H9 (cell line): ENCODE measurements at regions not wholly inside any gene's neighbourhood (a gene's known extent, or its start where the extent isn't known, plus 50 kb on each side); places are given as distances from the start of the nearest gene placed in this dataset.

Experiments
- DNase-seq: peaks from one replicate; pipeline ENCODE4 v3.0.0-alpha.2; 2017
- H2AFZ ChIP-seq: one replicate; pipeline ENCODE4 v1.6.1; 2013; ENCODE audit warnings: mild to moderate bottlenecking, low read length, control low read depth, moderate library complexity
- H2AK5ac ChIP-seq: 2 replicates; pipeline ENCODE4 v1.6.1; 2013; ENCODE audit warnings: low read length, control low read depth, mixed read lengths; ENCODE audit not compliant: insufficient read length
- H2BK120ac ChIP-seq: one replicate; pipeline ENCODE4 v1.6.1; 2013; ENCODE audit warnings: low read depth, mild to moderate bottlenecking, low read length, control low read depth, inconsistent platforms; ENCODE audit not compliant: poor library complexity, severe bottlenecking
- H2BK12ac ChIP-seq: 2 replicates; pipeline ENCODE4 v1.6.1; 2013; ENCODE audit warnings: low read length, control low read depth, mixed read lengths, low read depth; ENCODE audit not compliant: insufficient read length
- H2BK15ac ChIP-seq: 2 replicates; pipeline ENCODE4 v1.6.1; 2013; ENCODE audit warnings: low read depth, low read length, control low read depth
- H2BK20ac ChIP-seq: one replicate; pipeline ENCODE4 v1.6.1; 2013; ENCODE audit warnings: low read depth, mild to moderate bottlenecking, low read length, control low read depth, inconsistent platforms; ENCODE audit not compliant: poor library complexity, severe bottlenecking
- H2BK5ac ChIP-seq: 2 replicates; pipeline ENCODE4 v1.6.1; 2013; ENCODE audit warnings: low read length, control low read depth, mixed read lengths; ENCODE audit not compliant: insufficient read length
- H3K14ac ChIP-seq: 2 replicates; pipeline ENCODE4 v1.6.1; 2013; ENCODE audit warnings: low read length, control low read depth; ENCODE audit not compliant: insufficient read depth
- H3K18ac ChIP-seq: 2 replicates; pipeline ENCODE4 v1.6.1; 2013; ENCODE audit warnings: low read depth, mild to moderate bottlenecking, mixed read lengths, low read length, control low read depth; ENCODE audit not compliant: insufficient read length
- H3K23ac ChIP-seq: 2 replicates; pipeline ENCODE4 v1.6.1; 2013; ENCODE audit warnings: low read length, control low read depth, mixed read lengths, low read depth; ENCODE audit not compliant: insufficient read length
- H3K23me2 ChIP-seq: 2 replicates; pipeline ENCODE4 v1.6.1; 2013; ENCODE audit warnings: low read depth, mild to moderate bottlenecking, mixed read lengths, low read length, control low read depth; ENCODE audit not compliant: insufficient read length, poor library complexity, severe bottlenecking
- H3K27ac ChIP-seq: 2 replicates; pipeline ENCODE4 v1.5.1; 2013; ENCODE audit warnings: low read length, control low read depth, mixed read lengths, low read depth; ENCODE audit not compliant: insufficient read length
- H3K27me3 ChIP-seq: 2 replicates; pipeline ENCODE4 v1.6.1; 2013; ENCODE audit warnings: low read length, control low read depth, inconsistent platforms; ENCODE audit not compliant: insufficient read depth
- H3K4ac ChIP-seq: 2 replicates; pipeline ENCODE4 v1.6.1; 2013; ENCODE audit warnings: low read depth, mild to moderate bottlenecking, control low read depth, inconsistent platforms, low read length, moderate library complexity
- H3K4me1 ChIP-seq: 2 replicates; pipeline ENCODE4 v1.6.1; 2013; ENCODE audit warnings: low read length, control low read depth, inconsistent platforms; ENCODE audit not compliant: insufficient read depth
- H3K4me2 ChIP-seq: 2 replicates; pipeline ENCODE4 v1.6.1; 2013; ENCODE audit warnings: low read length, control low read depth, mixed read lengths; ENCODE audit not compliant: insufficient read length, insufficient read depth
- H3K56ac ChIP-seq: 2 replicates; pipeline ENCODE4 v1.6.1; 2013; ENCODE audit warnings: low read depth, mild to moderate bottlenecking, mixed read lengths, low read length, control low read depth; ENCODE audit not compliant: insufficient read length
- H3K79me1 ChIP-seq: 2 replicates; pipeline ENCODE4 v1.6.1; 2013; ENCODE audit warnings: low read depth, mild to moderate bottlenecking, moderate library complexity, low read length, control low read depth, inconsistent platforms; ENCODE audit not compliant: insufficient read depth, poor library complexity, severe bottlenecking
- H3K79me2 ChIP-seq: 2 replicates; pipeline ENCODE4 v1.6.1; 2013; ENCODE audit warnings: low read length, control low read depth, inconsistent platforms; ENCODE audit not compliant: insufficient read depth
- H3K9ac ChIP-seq: 2 replicates; pipeline ENCODE4 v1.6.1; 2013; ENCODE audit warnings: low read length, control low read depth, mixed read lengths; ENCODE audit not compliant: insufficient read length; ENCODE audit errors: extremely low read depth
- H3K9me3 ChIP-seq: one replicate; pipeline ENCODE4 v1.6.1; 2013; ENCODE audit warnings: low read depth, low read length, inconsistent platforms; ENCODE audit not compliant: control insufficient read depth
- H3T11ph ChIP-seq: one replicate; pipeline ENCODE4 v1.6.1; 2013; ENCODE audit warnings: mild to moderate bottlenecking, low read length, control low read depth, inconsistent platforms
- H4K20me1 ChIP-seq: one replicate; pipeline ENCODE4 v1.6.1; 2013; ENCODE audit not compliant: control insufficient read depth, insufficient read length, insufficient read depth
- H4K5ac ChIP-seq: 2 replicates; pipeline ENCODE4 v1.6.1; 2013; ENCODE audit warnings: low read depth, mild to moderate bottlenecking, mixed read lengths, low read length, control low read depth; ENCODE audit not compliant: insufficient read length
- H4K8ac ChIP-seq: replicated peaks from 2 replicates; pipeline ENCODE4 v1.6.1; 2013; ENCODE audit warnings: low read length, control low read depth, mixed read lengths, low read depth; ENCODE audit not compliant: insufficient read length
- H4K91ac ChIP-seq: 2 replicates; pipeline ENCODE4 v1.6.1; 2013; ENCODE audit warnings: low read depth, mild to moderate bottlenecking, moderate library complexity, mixed read lengths, low read length, control low read depth; ENCODE audit not compliant: insufficient read length
- H3K27ac Mint-ChIP-seq, 3 experiments: 2 replicates in 2 of 3; 3 replicates in 1 of 3; pipeline ENCODE4 v1.8.0; 2020 to 2021; ENCODE audit warnings: mixed read lengths in 3 of 3, mild to moderate bottlenecking in 1 of 3, moderate library complexity in 1 of 3
- H3K27me3 Mint-ChIP-seq: 2 replicates; pipeline ENCODE4 v1.8.0; 2021; ENCODE audit warnings: low read depth, mild to moderate bottlenecking, moderate library complexity, mixed read lengths
- H3K36me3 Mint-ChIP-seq, 3 experiments: 2 replicates in 2 of 3; 3 replicates in 1 of 3; pipeline ENCODE4 v1.8.0; 2020 to 2021; ENCODE audit warnings: low read depth in 3 of 3, mixed read lengths in 3 of 3; ENCODE audit not compliant: insufficient read depth in 1 of 3
- H3K4me1 Mint-ChIP-seq, 2 experiments: 2 replicates each; pipeline ENCODE4 v1.8.0; 2020; ENCODE audit warnings: mixed read lengths in 2 of 2
- H3K4me3 Mint-ChIP-seq, 2 experiments: 2 replicates in 1 of 2; 3 replicates in 1 of 2; pipeline ENCODE4 v1.8.0; 2020 to 2021; ENCODE audit warnings: mild to moderate bottlenecking in 2 of 2, mixed read lengths in 2 of 2, moderate library complexity in 1 of 2
- H3K9me3 Mint-ChIP-seq, 2 experiments: 2 replicates in 1 of 2; 3 replicates in 1 of 2; pipeline ENCODE4 v1.8.0; 2020; ENCODE audit warnings: mild to moderate bottlenecking in 2 of 2, mixed read lengths in 2 of 2, moderate library complexity in 1 of 2
- WGBS: extraction: QIAGEN DNeasy Blood & Tissue Kit; methylation state at CpG from one replicate; pipeline ENCODE4 v1.1.7; 2013; ENCODE audit warnings: missing lambda C conversion rate, low lambda C conversion rate, mixed read lengths; ENCODE audit not compliant: insufficient read length; ENCODE audit errors: extremely low coverage; 5-methylcytosine and 5-hydroxymethylcytosine counted together
- TF ChIP-seq, protein P1 (sequence below): fragments of 200-600 bp; sonication (generic); conservative IDR thresholded peaks from 3 replicates; pipeline ENCODE4 v1.8.0; 2021; ENCODE audit warnings: antibody characterized with exemption, mild to moderate bottlenecking

DNA sequence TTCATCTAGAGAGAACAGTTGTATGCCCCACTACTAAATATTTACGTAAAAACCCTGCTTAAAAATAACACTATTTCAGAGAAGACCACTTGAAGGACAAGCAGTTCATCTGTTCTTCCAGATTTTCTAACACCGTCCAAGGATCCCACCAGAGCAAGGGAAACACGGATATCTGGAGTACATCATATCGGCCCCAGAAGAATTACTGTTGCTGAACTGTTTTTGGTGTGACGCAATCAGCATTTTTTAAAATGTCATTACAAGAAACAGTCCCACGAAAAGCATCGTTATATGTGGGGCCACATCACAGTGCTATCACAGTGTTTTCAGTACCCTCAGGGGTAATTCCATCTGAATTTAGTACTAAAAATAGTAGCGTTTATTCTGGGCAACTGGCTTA is 134.5 kb upstream of the PKDCC start:
- no peak overlapping the region for H3K27ac Mint-ChIP-seq
- Histone ChIP-seq H3K27me3 (no peaks in the 10 kb centered on the region), H3K18ac (no peak overlapping the region), H3K23ac (no peak overlapping the region), H3K4me2 (no peak overlapping the region), H2AFZ (no peak overlapping the region), H3K23me2 (no peaks in the 10 kb centered on the region), H2BK12ac (no peak overlapping the region), H2BK120ac (no peak overlapping the region), H4K8ac (no peak overlapping the region), H3K9me3 (no peaks in the 10 kb centered on the region), H4K5ac (no peak overlapping the region), H3T11ph (no peak overlapping the region), H3K79me1 (no peaks in the 10 kb centered on the region), H2BK15ac (no peak overlapping the region), H4K91ac (no peak overlapping the region), H3K56ac (no peak overlapping the region), H3K14ac (no peak overlapping the region), H3K4me1 (no peaks in the 10 kb centered on the region), H4K20me1 (no peaks in the 10 kb centered on the region), H2BK20ac (no peak overlapping the region), H3K79me2 (no peaks in the 10 kb centered on the region), H3K4ac (no peak overlapping the region), H3K9ac (no peak overlapping the region), H3K27ac (no peak overlapping the region), H2AK5ac (no peak overlapping the region), H2BK5ac (no peak overlapping the region)
- no peaks in the 10 kb centered on the region for H3K27me3 Mint-ChIP-seq
- no peaks in the 10 kb centered on the region for H3K9me3 Mint-ChIP-seq
- TF ChIP-seq, protein P1, sequence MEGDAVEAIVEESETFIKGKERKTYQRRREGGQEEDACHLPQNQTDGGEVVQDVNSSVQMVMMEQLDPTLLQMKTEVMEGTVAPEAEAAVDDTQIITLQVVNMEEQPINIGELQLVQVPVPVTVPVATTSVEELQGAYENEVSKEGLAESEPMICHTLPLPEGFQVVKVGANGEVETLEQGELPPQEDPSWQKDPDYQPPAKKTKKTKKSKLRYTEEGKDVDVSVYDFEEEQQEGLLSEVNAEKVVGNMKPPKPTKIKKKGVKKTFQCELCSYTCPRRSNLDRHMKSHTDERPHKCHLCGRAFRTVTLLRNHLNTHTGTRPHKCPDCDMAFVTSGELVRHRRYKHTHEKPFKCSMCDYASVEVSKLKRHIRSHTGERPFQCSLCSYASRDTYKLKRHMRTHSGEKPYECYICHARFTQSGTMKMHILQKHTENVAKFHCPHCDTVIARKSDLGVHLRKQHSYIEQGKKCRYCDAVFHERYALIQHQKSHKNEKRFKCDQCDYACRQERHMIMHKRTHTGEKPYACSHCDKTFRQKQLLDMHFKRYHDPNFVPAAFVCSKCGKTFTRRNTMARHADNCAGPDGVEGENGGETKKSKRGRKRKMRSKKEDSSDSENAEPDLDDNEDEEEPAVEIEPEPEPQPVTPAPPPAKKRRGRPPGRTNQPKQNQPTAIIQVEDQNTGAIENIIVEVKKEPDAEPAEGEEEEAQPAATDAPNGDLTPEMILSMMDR, result no peak
- WGBS, result no CpG with 5 or more reads among the region's 8 CpGs
- H3K36me3 Mint-ChIP-seq, result peaks cover 0 to 2% (median 0%) of the 10 kb centered on the region in 3 experiments; a peak in 3 of 7 replicates
- peaks cover 5 to 12% of the 10 kb centered on the region in 2 experiments for H3K4me1 Mint-ChIP-seq
- DNase-seq, result no peak
- H3K4me3 Mint-ChIP-seq, result no peak overlapping the region
